D721Med (cell line): ENCODE measurements at regions not wholly inside any gene's neighbourhood (a gene's known extent, or its start where the extent isn't known, plus 50 kb on each side); places are given as distances from the start of the nearest gene placed in this dataset.

ENCODE experiments used
- DNase-seq: peaks from one replicate; pipeline ENCODE4 v3.0.0; 2011; ENCODE audit warnings: low spot score; ENCODE audit not compliant: insufficient read length
- FAIRE-seq: peaks from 2 replicates; lab custom pipeline; 2011; peaks lifted over from hg19 to GRCh38; lab: Jason Lieb, UNC
- CTCF ChIP-seq: IDR thresholded peaks from 2 replicates; pipeline ENCODE4 v1.5.1; 2012; ENCODE audit warnings: mild to moderate bottlenecking, control low read depth; ENCODE audit not compliant: insufficient read depth; ENCODE audit errors: missing control alignments

GRCh38 chr17:54718286-54718685 lies 182.4 kb upstream of the TOM1L1 start:
- TF ChIP-seq CTCF = no peak
- DNase-seq = no peak
- FAIRE-seq = no peak

GRCh38 chr17:54727624-54728023 lies 173.0 kb upstream of the TOM1L1 start:
- TF ChIP-seq CTCF = no peak
- DNase-seq (no peak), FAIRE-seq (no peak)

- TF ChIP-seq CTCF = no peak
- DNase-seq (no peak), FAIRE-seq (no peak)
These were observed 164.1 kb upstream of the TOM1L1 start for GRCh38 chr17:54736573-54736972.

GRCh38 chr17:54738496-54738895 lies 162.2 kb upstream of the TOM1L1 start:
- no peak for TF ChIP-seq CTCF
- no peak for FAIRE-seq

DNA sequence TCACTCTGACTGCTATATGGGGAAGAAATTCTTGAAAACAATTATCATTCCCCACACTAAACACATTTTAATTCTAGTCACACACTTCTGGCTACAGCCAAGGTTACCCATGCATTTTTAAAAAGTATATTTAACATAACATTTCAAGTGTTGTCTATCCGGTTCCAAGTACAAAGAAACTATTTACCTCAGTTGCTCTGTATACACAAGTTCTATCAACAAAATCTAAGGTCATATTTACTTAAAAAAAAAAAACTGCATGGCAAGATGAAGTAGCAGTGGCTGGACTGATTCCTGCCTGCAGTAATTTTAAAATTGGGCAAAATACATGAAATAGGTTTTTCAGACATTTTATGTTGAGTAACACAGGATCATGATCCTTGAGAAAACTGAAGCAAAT lies 155.9 kb upstream of the TOM1L1 start:
- TF ChIP-seq CTCF = no peak
- DNase-seq = no peak
- no peak for FAIRE-seq

More at GRCh38 chr17:54738496-54738895, 162.2 kb upstream of the TOM1L1 start:
- DNase-seq = no peak

DNA sequence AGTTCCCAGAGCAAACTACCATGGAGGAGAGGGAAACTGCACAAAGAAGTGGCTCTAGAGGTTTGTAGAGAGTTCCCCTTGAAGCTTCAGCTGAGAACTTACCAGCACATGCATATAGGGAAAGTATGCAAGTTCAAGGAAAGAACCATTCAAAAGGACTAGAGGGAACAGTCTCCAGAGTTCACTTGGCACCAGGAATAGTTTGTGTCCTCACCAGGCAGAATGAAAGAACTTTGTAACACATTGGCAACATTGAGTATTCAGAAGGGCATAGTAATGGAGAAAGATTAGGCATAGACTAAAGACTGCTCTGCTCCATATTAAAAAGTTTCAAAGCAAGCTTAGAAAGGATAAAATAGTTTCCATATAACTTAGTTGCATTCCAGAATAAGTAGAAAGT lies 155.4 kb upstream of the TOM1L1 start:
- FAIRE-seq = no peak
- TF ChIP-seq CTCF = no peak

GRCh38 chr17:54745862-54746261 lies 154.8 kb upstream of the TOM1L1 start:
- TF ChIP-seq CTCF = no peak
- DNase-seq = no peak
- FAIRE-seq = no peak

More for the DNA sequence above, 155.4 kb upstream of the TOM1L1 start:
- DNase-seq = no peak
